HepG2 (cell line): ENCODE measurements at regions not wholly inside any gene's neighbourhood (a gene's known extent, or its start where the extent isn't known, plus 50 kb on each side); places are given as distances from the start of the nearest gene placed in this dataset.

Experiments used
- ATAC-seq: fragments of 200-7000 bp; cut with Tn5 transposase; 3 replicates; pipeline ENCODE4 v1.9.1; 2020; ENCODE audit warnings: mild to moderate bottlenecking, moderate library complexity
- BruUV-seq: library from RNA; stranded (reverse); fragments of 400-500 nt; replicated peaks from 2 replicates; lab custom pipeline; 2021; lab: Mats Ljungman, UMichigan
- CTCF ChIA-PET: fragments of 300-600 bp; formaldehyde crosslinking; extraction: SDS; loops from one replicate; lab custom pipeline; 2021; ENCODE audit warnings: low total read pairs, inconsistent platforms, low intra/inter-chr PET ratio; lab: Yijun Ruan, JAX
- POLR2A ChIA-PET: fragments of 350-600 bp; sonication (Branson Sonifier 250); formaldehyde crosslinking; loops from one replicate; lab custom pipeline; 2020; ENCODE audit warnings: antibody characterized with exemption, inconsistent platforms; lab: Yijun Ruan, JAX
- DNase-seq: peaks from one replicate; pipeline ENCODE4 v3.0.0-alpha.2; 2015; ENCODE audit warnings: low spot score
- FAIRE-seq: peaks from 3 replicates; lab custom pipeline; 2011; peaks lifted over from hg19 to GRCh38; lab: Jason Lieb, UNC
- H2AFZ ChIP-seq: one replicate; pipeline ENCODE4 v1.6.1; 2011; ENCODE audit warnings: low read length, inconsistent platforms
- H3K27ac ChIP-seq: fragments of 300-600 bp; 3 replicates; pipeline ENCODE4 v1.8.0; 2011; ENCODE audit warnings: mixed run types, mild to moderate bottlenecking, mixed read lengths, low read length, inconsistent platforms; ENCODE audit not compliant: insufficient read depth; ENCODE audit errors: extremely low read length
- H3K27me3 ChIP-seq, 2 experiments: fragments of 200-600 bp in 1 of 2; 2 replicates in 1 of 2; 3 replicates in 1 of 2; pipeline versions ENCODE4 v1.6.0 to v1.8.0; 2011; ENCODE audit warnings: low read length in 2 of 2, mild to moderate bottlenecking in 2 of 2, moderate library complexity in 2 of 2, inconsistent platforms in 1 of 2; ENCODE audit not compliant: insufficient read depth in 2 of 2, control insufficient read depth in 1 of 2
- H3K36me3 ChIP-seq, 2 experiments: fragments of 200-600 bp in 1 of 2; replicated peaks in 1 of 2; 2 replicates in 1 of 2; 3 replicates in 1 of 2; pipeline versions ENCODE4 v1.5.1 to v1.8.0; 2011; ENCODE audit warnings: low read length in 2 of 2, inconsistent platforms in 1 of 2; ENCODE audit not compliant: insufficient read depth in 2 of 2, control insufficient read depth in 1 of 2
- H3K4me1 ChIP-seq: 2 replicates; pipeline ENCODE4 v1.5.1; 2012; ENCODE audit warnings: low read length, inconsistent platforms; ENCODE audit not compliant: insufficient read depth
- H3K4me2 ChIP-seq: 2 replicates; pipeline ENCODE4 v1.6.0; 2011; ENCODE audit warnings: low read depth, low read length, inconsistent platforms
- H3K4me3 ChIP-seq, 3 experiments: fragments of 200-600 bp in 1 of 3; sonication (generic), shearing (Covaris generic) in 1 of 3; replicated peaks in 1 of 3; 2 replicates each; pipeline ENCODE4 v1.5.1; 2011 to 2016; ENCODE audit warnings: low read length in 3 of 3, inconsistent platforms in 2 of 3, low read depth in 2 of 3, mild to moderate bottlenecking in 2 of 3, control low read depth in 1 of 3, mixed read lengths in 1 of 3; ENCODE audit not compliant: insufficient read depth in 1 of 3
- H3K79me2 ChIP-seq: one replicate; pipeline ENCODE4 v1.6.1; 2011; ENCODE audit warnings: low read length, inconsistent platforms; ENCODE audit not compliant: insufficient read depth
- H3K9ac ChIP-seq: 2 replicates; pipeline ENCODE4 v1.6.0; 2011; ENCODE audit warnings: mild to moderate bottlenecking, low read depth, low read length, inconsistent platforms; ENCODE audit not compliant: insufficient read depth
- H3K9me3 ChIP-seq: 2 replicates; pipeline ENCODE4 v1.5.1; 2012; ENCODE audit warnings: mild to moderate bottlenecking, low read length
- H4K20me1 ChIP-seq: 2 replicates; pipeline ENCODE4 v1.6.0; 2011; ENCODE audit warnings: inconsistent platforms, mild to moderate bottlenecking, low read length, moderate library complexity; ENCODE audit not compliant: insufficient read depth
- SSRP1 ChIP-seq: IDR thresholded peaks from 2 replicates; pipeline ENCODE4 v1.6.1; 2016; ENCODE audit warnings: control low read depth
- ZNF713 ChIP-seq: sonication (generic); formaldehyde crosslinking; IDR thresholded peaks from 2 replicates; pipeline ENCODE4 v1.4.0; 2020; ENCODE audit warnings: mild to moderate bottlenecking, missing genetic modification reagents
- WGBS: methylation state at CpG from one replicate; pipeline ENCODE4 v1.1.6; 2017; ENCODE audit warnings: low lambda C conversion rate; 5-methylcytosine and 5-hydroxymethylcytosine counted together
- in situ Hi-C: cut with HindIII; loops from 2 replicates; pipeline ENCODE4 v1.10.0; 2017; ENCODE audit warnings: low pct_unique_long_range_greater_than_20kb; ENCODE audit not compliant: extremely low pct_ligation_motif_present
- intact Hi-C: fragments of 100-400 bp; cut with micrococcal nuclease; formaldehyde crosslinking; loops from one replicate; pipeline ENCODE4 v1.10.0; 2022; ENCODE audit not compliant: unreplicated experiment
- TF ChIP-seq, protein P1 (sequence below), 2 experiments: IDR thresholded peaks; 2 replicates each; pipeline ENCODE4 v1.6.1; 2011 to 2012; ENCODE audit warnings: low read length in 2 of 2, borderline replicate concordance in 1 of 2, low read depth in 1 of 2, mild to moderate bottlenecking in 1 of 2, moderate library complexity in 1 of 2
- TF ChIP-seq, protein P2 (sequence below): IDR thresholded peaks from 2 replicates; pipeline ENCODE4 v1.6.1; 2016; ENCODE audit warnings: mild to moderate bottlenecking, missing biosample characterization, missing genetic modification reagents

GRCh38 chr12:92511786-92512185, 191.0 kb upstream of the PLEKHG7 start:
- in situ Hi-C loops (no loop called here), intact Hi-C loops (no loop called here)
- H3K36me3 ChIP-seq = no peaks in the 10 kb centered on the region
- no peak overlapping the region for H3K4me2 ChIP-seq
- no peak overlapping the region for H3K4me3 ChIP-seq
- H3K9ac ChIP-seq = no peak overlapping the region
- ATAC-seq (no peak), DNase-seq (no peak), FAIRE-seq (no peak)
- ChIA-PET CTCF (no interaction called here), POLR2A (no interaction called here)
- H3K27me3 ChIP-seq = peaks cover 0 to 4% of the 10 kb centered on the region in 2 experiments; a peak in 1 of 5 replicates
- H3K79me2 ChIP-seq = no peaks in the 10 kb centered on the region
- H4K20me1 ChIP-seq = no peaks in the 10 kb centered on the region
- BruUV-seq = no TSS peak
- TF ChIP-seq, protein P1, sequence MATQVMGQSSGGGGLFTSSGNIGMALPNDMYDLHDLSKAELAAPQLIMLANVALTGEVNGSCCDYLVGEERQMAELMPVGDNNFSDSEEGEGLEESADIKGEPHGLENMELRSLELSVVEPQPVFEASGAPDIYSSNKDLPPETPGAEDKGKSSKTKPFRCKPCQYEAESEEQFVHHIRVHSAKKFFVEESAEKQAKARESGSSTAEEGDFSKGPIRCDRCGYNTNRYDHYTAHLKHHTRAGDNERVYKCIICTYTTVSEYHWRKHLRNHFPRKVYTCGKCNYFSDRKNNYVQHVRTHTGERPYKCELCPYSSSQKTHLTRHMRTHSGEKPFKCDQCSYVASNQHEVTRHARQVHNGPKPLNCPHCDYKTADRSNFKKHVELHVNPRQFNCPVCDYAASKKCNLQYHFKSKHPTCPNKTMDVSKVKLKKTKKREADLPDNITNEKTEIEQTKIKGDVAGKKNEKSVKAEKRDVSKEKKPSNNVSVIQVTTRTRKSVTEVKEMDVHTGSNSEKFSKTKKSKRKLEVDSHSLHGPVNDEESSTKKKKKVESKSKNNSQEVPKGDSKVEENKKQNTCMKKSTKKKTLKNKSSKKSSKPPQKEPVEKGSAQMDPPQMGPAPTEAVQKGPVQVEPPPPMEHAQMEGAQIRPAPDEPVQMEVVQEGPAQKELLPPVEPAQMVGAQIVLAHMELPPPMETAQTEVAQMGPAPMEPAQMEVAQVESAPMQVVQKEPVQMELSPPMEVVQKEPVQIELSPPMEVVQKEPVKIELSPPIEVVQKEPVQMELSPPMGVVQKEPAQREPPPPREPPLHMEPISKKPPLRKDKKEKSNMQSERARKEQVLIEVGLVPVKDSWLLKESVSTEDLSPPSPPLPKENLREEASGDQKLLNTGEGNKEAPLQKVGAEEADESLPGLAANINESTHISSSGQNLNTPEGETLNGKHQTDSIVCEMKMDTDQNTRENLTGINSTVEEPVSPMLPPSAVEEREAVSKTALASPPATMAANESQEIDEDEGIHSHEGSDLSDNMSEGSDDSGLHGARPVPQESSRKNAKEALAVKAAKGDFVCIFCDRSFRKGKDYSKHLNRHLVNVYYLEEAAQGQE (IDR thresholded peaks at IDR 0.05; ENCODE audit: borderline replicate concordance in 1 of 2, low read depth in 1 of 2, low read length in 2 of 2) = no peak
- TF ChIP-seq ZNF713 (CRISPR knock-in tag) (no peak), SSRP1 (CRISPR knock-in tag) (no peak)
- TF ChIP-seq, protein P2, sequence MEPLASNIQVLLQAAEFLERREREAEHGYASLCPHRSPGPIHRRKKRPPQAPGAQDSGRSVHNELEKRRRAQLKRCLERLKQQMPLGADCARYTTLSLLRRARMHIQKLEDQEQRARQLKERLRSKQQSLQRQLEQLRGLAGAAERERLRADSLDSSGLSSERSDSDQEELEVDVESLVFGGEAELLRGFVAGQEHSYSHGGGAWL = no peak
- 42% methylated on average over 5 of the region's 5 CpGs for WGBS
- H3K9me3 ChIP-seq = no peaks in the 10 kb centered on the region
- H3K27ac ChIP-seq = no peak overlapping the region
- peaks cover 7% of the 10 kb centered on the region for H3K4me1 ChIP-seq
- H2AFZ ChIP-seq = no peak overlapping the region
